RWPE2 (cell line): ENCODE measurements at regions not wholly inside any gene's neighbourhood (a gene's known extent, or its start where the extent isn't known, plus 50 kb on each side); places are given as distances from the start of the nearest gene placed in this dataset.

Source experiments
- ATAC-seq: fragments of 200-7000 bp; cut with Tn5 transposase; 3 replicates; pipeline ENCODE4 v1.9.1; 2021; ENCODE audit warnings: low read depth
- DNase-seq: peaks from one replicate; pipeline ENCODE4 v3.0.0-alpha.2; 2020; ENCODE audit warnings: low spot score
- H3K27ac ChIP-seq: fragments of 450-650 bp; 2 replicates; pipeline ENCODE4 v1.5.1; 2017; ENCODE audit warnings: mild to moderate bottlenecking; ENCODE audit not compliant: poor library complexity, severe bottlenecking
- H3K27me3 ChIP-seq: fragments of 250-450 bp; sonication (Bioruptor Pico); 2 replicates; pipeline ENCODE4 v1.5.1; 2021; ENCODE audit warnings: mild to moderate bottlenecking, moderate library complexity; ENCODE audit not compliant: insufficient read depth, poor library complexity, severe bottlenecking
- H3K36me3 ChIP-seq: fragments of 250-450 bp; sonication (Bioruptor Pico); 2 replicates; pipeline ENCODE4 v1.5.1; 2020; ENCODE audit warnings: low read depth, mild to moderate bottlenecking, moderate library complexity
- H3K4me1 ChIP-seq: fragments of 250-450 bp; sonication (Bioruptor Pico); 2 replicates; pipeline ENCODE4 v1.5.1; 2021; ENCODE audit warnings: mild to moderate bottlenecking, moderate library complexity; ENCODE audit not compliant: insufficient read depth, poor library complexity, severe bottlenecking
- H3K4me3 ChIP-seq: fragments of 250-450 bp; sonication (Bioruptor Pico); 2 replicates; pipeline ENCODE4 v1.5.1; 2021; ENCODE audit warnings: mild to moderate bottlenecking, moderate library complexity; ENCODE audit not compliant: severe bottlenecking
- H3K9me3 ChIP-seq: fragments of 250-450 bp; sonication (Bioruptor Pico); 2 replicates; pipeline ENCODE4 v1.5.1; 2021; ENCODE audit warnings: mild to moderate bottlenecking, moderate library complexity; ENCODE audit not compliant: severe bottlenecking
- TF ChIP-seq, protein P1 (sequence below): fragments of 450-650 bp; IDR thresholded peaks from one replicate; pipeline ENCODE4 v1.5.1; 2017; ENCODE audit warnings: mild to moderate bottlenecking, moderate library complexity; ENCODE audit not compliant: poor library complexity, severe bottlenecking

DNA sequence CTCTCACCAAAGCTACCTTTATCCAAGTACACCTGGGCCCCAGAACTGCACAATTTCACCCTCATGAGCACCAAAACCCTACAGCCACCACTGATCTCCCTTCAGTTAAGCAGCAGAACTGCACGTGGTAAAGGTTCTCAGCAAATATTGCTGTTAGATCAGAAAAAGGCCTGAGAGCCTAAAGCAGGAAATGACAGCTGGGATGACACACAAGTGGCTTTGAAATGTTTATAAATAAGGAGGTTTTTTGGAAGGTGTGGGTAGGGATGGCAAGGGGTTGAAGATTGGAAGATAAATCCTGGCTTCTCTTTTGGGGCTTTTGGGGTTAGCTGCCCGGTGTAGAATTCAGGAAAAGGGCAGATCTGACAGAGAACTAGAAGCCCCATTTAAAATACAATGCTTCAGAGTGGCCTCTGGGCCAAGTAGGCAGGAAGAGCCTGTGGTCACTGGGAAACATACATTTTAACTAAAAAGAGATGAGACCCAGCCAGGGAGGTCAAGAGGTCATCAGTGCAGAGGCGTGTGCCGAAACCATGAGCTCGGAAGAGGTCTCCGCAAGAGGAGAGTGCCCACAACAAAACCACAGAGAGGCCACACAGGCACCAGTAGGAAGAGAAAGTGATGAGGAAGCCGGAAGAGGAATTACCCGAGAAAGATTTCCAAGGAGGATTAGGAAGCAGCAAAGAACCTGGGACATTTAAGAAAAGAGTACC is 916.5 kb downstream of the NLGN4Y start:
- Histone ChIP-seq H3K27me3 (no peaks in the 10 kb centered on the region), H3K4me3 (no peak overlapping the region), H3K27ac (no peak overlapping the region), H3K36me3 (no peaks in the 10 kb centered on the region), H3K4me1 (no peaks in the 10 kb centered on the region), H3K9me3 (no peaks in the 10 kb centered on the region)
- no peak for ATAC-seq
- TF ChIP-seq, protein P1, sequence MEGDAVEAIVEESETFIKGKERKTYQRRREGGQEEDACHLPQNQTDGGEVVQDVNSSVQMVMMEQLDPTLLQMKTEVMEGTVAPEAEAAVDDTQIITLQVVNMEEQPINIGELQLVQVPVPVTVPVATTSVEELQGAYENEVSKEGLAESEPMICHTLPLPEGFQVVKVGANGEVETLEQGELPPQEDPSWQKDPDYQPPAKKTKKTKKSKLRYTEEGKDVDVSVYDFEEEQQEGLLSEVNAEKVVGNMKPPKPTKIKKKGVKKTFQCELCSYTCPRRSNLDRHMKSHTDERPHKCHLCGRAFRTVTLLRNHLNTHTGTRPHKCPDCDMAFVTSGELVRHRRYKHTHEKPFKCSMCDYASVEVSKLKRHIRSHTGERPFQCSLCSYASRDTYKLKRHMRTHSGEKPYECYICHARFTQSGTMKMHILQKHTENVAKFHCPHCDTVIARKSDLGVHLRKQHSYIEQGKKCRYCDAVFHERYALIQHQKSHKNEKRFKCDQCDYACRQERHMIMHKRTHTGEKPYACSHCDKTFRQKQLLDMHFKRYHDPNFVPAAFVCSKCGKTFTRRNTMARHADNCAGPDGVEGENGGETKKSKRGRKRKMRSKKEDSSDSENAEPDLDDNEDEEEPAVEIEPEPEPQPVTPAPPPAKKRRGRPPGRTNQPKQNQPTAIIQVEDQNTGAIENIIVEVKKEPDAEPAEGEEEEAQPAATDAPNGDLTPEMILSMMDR = no peak
- no peak for DNase-seq

DNA sequence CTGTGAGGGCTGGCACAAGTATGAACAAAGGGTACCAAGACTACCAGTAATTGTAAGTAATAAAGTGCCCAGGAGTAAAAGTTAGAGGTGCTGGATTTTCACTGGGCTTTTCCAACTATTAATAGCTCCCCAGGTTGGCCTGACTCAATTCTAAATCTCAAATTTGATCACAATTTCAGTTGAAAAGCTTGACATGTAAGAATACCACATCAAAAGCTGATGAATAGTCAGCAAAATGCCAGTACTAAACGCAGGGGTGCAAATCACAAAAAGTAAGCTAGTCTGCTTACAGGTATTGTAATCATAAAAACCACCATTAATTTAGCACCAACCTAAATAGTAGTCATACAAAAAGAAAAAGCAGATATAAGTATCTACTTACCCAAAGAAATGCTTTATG is 917.5 kb downstream of the NLGN4Y start:
- ATAC-seq (no peak), DNase-seq (no peak)
- TF ChIP-seq, protein P1 = no peak
- Histone ChIP-seq H3K9me3 (no peaks in the 10 kb centered on the region), H3K36me3 (no peaks in the 10 kb centered on the region), H3K4me3 (no peak overlapping the region), H3K27me3 (no peaks in the 10 kb centered on the region), H3K27ac (no peak overlapping the region), H3K4me1 (no peaks in the 10 kb centered on the region)

DNA sequence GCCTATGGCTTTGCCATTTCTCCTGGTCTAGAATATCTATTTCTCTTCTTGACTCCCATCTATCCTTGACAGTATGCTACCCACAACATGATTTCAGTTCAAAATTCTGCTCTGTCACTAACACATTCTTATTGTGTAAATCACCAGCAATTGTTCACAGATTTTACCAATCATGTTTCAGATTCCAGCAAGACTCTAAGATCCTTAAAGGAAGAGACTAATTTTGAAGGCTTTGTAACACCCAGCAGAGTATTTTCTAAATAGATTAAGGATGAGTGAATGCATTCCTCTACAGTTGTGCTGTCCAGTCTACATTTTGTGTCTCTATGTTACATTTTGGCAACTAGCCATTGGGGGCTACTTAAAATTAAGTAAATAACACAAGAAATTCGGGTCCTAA is 921.5 kb downstream of the NLGN4Y start:
- Histone ChIP-seq H3K36me3 (no peaks in the 10 kb centered on the region), H3K4me3 (no peak overlapping the region), H3K9me3 (no peaks in the 10 kb centered on the region), H3K4me1 (no peaks in the 10 kb centered on the region), H3K27me3 (no peaks in the 10 kb centered on the region), H3K27ac (no peak overlapping the region)
- DNase-seq = no peak
- ATAC-seq = no peak
- TF ChIP-seq, protein P1 = no peak

DNA sequence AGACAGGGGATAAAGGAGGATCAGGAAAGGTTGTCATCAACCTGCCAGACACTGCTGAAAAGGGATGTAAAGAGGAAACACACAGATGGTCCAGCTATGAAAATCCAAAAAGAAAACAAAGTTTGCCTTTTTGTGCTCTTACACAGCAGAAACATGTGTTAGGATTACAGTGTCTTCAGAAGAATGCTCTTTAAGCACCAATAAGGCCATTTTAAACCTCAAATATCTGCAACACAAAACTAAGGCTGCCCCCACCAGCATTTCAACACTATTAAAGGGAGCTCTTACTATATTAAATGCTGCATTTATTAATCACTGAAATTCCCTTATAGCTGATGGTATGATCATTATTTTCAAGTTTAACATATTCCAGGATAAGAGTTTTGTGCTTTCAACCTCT is 922.5 kb downstream of the NLGN4Y start:
- no peaks in the 10 kb centered on the region for H3K27me3 ChIP-seq
- no peaks in the 10 kb centered on the region for H3K36me3 ChIP-seq
- DNase-seq (no peak), ATAC-seq (no peak)
- H3K4me1 ChIP-seq = no peaks in the 10 kb centered on the region
- H3K4me3 ChIP-seq = no peak overlapping the region
- H3K27ac ChIP-seq = no peak overlapping the region
- H3K9me3 ChIP-seq = no peaks in the 10 kb centered on the region
- TF ChIP-seq, protein P1 = no peak

DNA sequence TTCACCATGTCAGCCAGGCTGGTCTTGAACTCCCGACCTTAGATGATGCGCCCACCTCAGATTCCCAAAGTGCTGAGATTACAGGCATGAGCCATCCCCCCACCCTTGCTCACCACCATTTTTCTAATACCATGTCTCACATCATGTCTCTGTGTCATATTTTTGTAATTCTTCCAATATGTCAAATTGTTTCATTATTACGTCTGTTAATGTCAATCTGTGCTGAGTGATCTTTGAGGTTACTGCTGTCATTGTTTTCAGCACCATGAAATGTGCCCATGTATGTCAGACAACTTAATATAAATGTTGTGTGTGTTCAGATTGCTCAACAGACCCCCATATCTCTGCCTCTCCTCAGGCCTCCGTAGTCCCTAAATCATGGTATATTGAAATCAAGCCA is 923.6 kb downstream of the NLGN4Y start:
- H3K27ac ChIP-seq = no peak overlapping the region
- no peaks in the 10 kb centered on the region for H3K4me1 ChIP-seq
- H3K4me3 ChIP-seq = no peak overlapping the region
- ATAC-seq (no peak), DNase-seq (no peak)
- no peaks in the 10 kb centered on the region for H3K27me3 ChIP-seq
- TF ChIP-seq, protein P1 = no peak
- H3K9me3 ChIP-seq = no peaks in the 10 kb centered on the region
- no peaks in the 10 kb centered on the region for H3K36me3 ChIP-seq
